B cell (primary cell): ENCODE measurements at regions not wholly inside any gene's neighbourhood (a gene's known extent, or its start where the extent isn't known, plus 50 kb on each side); places are given as distances from the start of the nearest gene placed in this dataset. TPM values are rescaled to one million over a fixed set of nuclear protein-coding genes. Genes with fewer than 3 reads are reported as not detected.

Experiments used
- ATAC-seq: fragments of 200-7000 bp; cut with Tn5 transposase; one replicate; pipeline ENCODE4 v1.10.0; 2021; ENCODE audit warnings: low read depth, mild to moderate bottlenecking, moderate number of reproducible peaks, moderate library complexity
- CTCF ChIA-PET: fragments of 350-600 bp; sonication (Branson Sonifier 250); formaldehyde crosslinking; loops from one replicate; lab custom pipeline; 2021; ENCODE audit warnings: antibody characterized with exemption, inconsistent platforms; lab: Charles Lee
- POLR2A ChIA-PET: fragments of 350-600 bp; sonication (Branson Sonifier 250); formaldehyde crosslinking; loops from one replicate; lab custom pipeline; 2021; ENCODE audit warnings: antibody characterized with exemption; lab: Charles Lee
- DNase-seq: peaks from one replicate; pipeline ENCODE4 v3.0.0; 2013
- H2AFZ ChIP-seq: 2 replicates; pipeline ENCODE4 v1.6.1; 2012; ENCODE audit warnings: mild to moderate bottlenecking, low read depth, low read length; ENCODE audit not compliant: insufficient read depth, poor library complexity, severe bottlenecking
- H3K27ac ChIP-seq, 2 donors: 1 replicate in 1 of 2; 2 replicates in 1 of 2; pipeline ENCODE4 v1.5.1; 2012 to 2013; ENCODE audit warnings: low read length in 2 of 2, mild to moderate bottlenecking in 2 of 2, moderate library complexity in 1 of 2
- H3K27me3 ChIP-seq, 4 experiments: fragments of 200-600 bp in 1 of 4; sonication (generic) in 1 of 4; replicated peaks in 1 of 4; 1 replicate in 2 of 4; 2 replicates in 2 of 4; pipeline versions ENCODE4 v1.6.1 to v1.7.0; 2013 to 2016; ENCODE audit warnings: low read length in 3 of 4, mild to moderate bottlenecking in 2 of 4, mixed read lengths in 1 of 4, moderate library complexity in 1 of 4; ENCODE audit not compliant: insufficient read depth in 4 of 4, control insufficient read depth in 3 of 4; ENCODE audit errors: control extremely low read depth in 1 of 4
- H3K36me3 ChIP-seq, 2 experiments: replicated peaks in 1 of 2; 1 replicate in 1 of 2; 2 replicates in 1 of 2; pipeline versions ENCODE4 v1.6.1 to v1.7.1; 2013; ENCODE audit warnings: low read length in 1 of 2; ENCODE audit not compliant: insufficient read depth in 2 of 2, control insufficient read depth in 1 of 2; ENCODE audit errors: control extremely low read depth in 1 of 2, extremely low read depth in 1 of 2
- H3K4me1 ChIP-seq, 2 donors: fragments of 200-600 bp in 1 of 2; sonication (generic) in 1 of 2; 1 replicate in 1 of 2; 2 replicates in 1 of 2; pipeline versions ENCODE4 v1.5.1 to v1.6.1; 2013 to 2017; ENCODE audit warnings: low read length in 2 of 2; ENCODE audit not compliant: control insufficient read depth in 2 of 2, insufficient read depth in 2 of 2
- H3K4me2 ChIP-seq: replicated peaks from 2 replicates; pipeline ENCODE3; 2012; ENCODE audit warnings: mild to moderate bottlenecking, low read depth, low read length; ENCODE audit not compliant: poor library complexity, severe bottlenecking
- H3K4me3 ChIP-seq, 5 experiments: fragments of 200-600 bp in 1 of 5; sonication (generic) in 1 of 5; 1 replicate in 3 of 5; 2 replicates in 2 of 5; pipeline versions ENCODE4 v1.5.1 to v1.7.0; 2011 to 2016; ENCODE audit warnings: low read length in 4 of 5, mild to moderate bottlenecking in 4 of 5, low read depth in 2 of 5, control low read depth in 1 of 5, moderate library complexity in 1 of 5; ENCODE audit not compliant: insufficient read depth in 1 of 5; ENCODE audit errors: control extremely low read depth in 1 of 5, extremely low read depth in 1 of 5
- H3K79me2 ChIP-seq: fragments of 200-600 bp; sonication (generic); one replicate; pipeline ENCODE4 v1.6.0; 2016; ENCODE audit warnings: low read length; ENCODE audit not compliant: control insufficient read depth, insufficient read depth
- H3K9ac ChIP-seq: fragments of 200-600 bp; sonication (generic); 2 replicates; pipeline ENCODE4 v1.6.1; 2017; ENCODE audit warnings: mild to moderate bottlenecking, low read length, moderate library complexity
- H3K9me3 ChIP-seq, 3 donors: one replicate each; pipeline versions ENCODE4 v1.6.1 to v1.7.1; 2013; ENCODE audit warnings: low read length in 2 of 3; ENCODE audit not compliant: control insufficient read depth in 2 of 3, insufficient read depth in 1 of 3; ENCODE audit errors: control extremely low read depth in 1 of 3
- H4K20me1 ChIP-seq: 2 replicates; pipeline ENCODE4 v1.6.0; 2012; ENCODE audit warnings: mild to moderate bottlenecking, low read length; ENCODE audit not compliant: insufficient read depth, control insufficient read depth, poor library complexity, severe bottlenecking
- H3K27ac Mint-ChIP-seq: one replicate; pipeline ENCODE4 v1.8.0; 2021; ENCODE audit warnings: mixed read lengths
- H3K27me3 Mint-ChIP-seq: one replicate; pipeline ENCODE4 v1.8.0; 2021; ENCODE audit warnings: mixed read lengths
- H3K4me1 Mint-ChIP-seq: one replicate; pipeline ENCODE4 v1.8.0; 2021; ENCODE audit warnings: mixed read lengths
- H3K4me3 Mint-ChIP-seq: one replicate; pipeline ENCODE4 v1.8.0; 2021; ENCODE audit warnings: mixed read lengths
- H3K9me3 Mint-ChIP-seq: one replicate; pipeline ENCODE4 v1.8.0; 2022; ENCODE audit warnings: mixed read lengths; ENCODE audit not compliant: insufficient read depth
- CTCF ChIP-seq: fragments of 200-600 bp; IDR thresholded peaks from one replicate; pipeline ENCODE4 v1.8.0; 2022; ENCODE audit warnings: antibody characterized with exemption, mild to moderate bottlenecking
- EZH2 ChIP-seq: IDR thresholded peaks from 2 replicates; pipeline ENCODE4 v1.6.1; 2012; ENCODE audit warnings: borderline replicate concordance, low read depth, mild to moderate bottlenecking, moderate library complexity, low read length; ENCODE audit not compliant: insufficient read depth, poor library complexity, severe bottlenecking
- WGBS: methylation state at CpG from one replicate; pipeline ENCODE4 v1.1.5; 2013; ENCODE audit warnings: missing lambda C conversion rate; ENCODE audit not compliant: insufficient coverage; 5-methylcytosine and 5-hydroxymethylcytosine counted together
- intact Hi-C: fragments of 100-400 bp; cut with micrococcal nuclease; formaldehyde crosslinking; loops from one replicate; pipeline ENCODE4 v1.10.0; 2022
- small RNA-seq: library from RNA; depleted of rRNA; stranded (forward); fragments of <200 nt; gene quantifications from one replicate; pipeline ENCODE3, GENCODE V24; 2012; ENCODE audit warnings: low replicate concordance, low read depth; ENCODE audit not compliant: insufficient read length

GRCh38 chr4:83657336-83657735 is 121.4 kb downstream of the GPAT3 start:
- Histone ChIP-seq H3K4me1 (no peaks in the 10 kb centered on the region), H3K36me3 (no peaks in the 10 kb centered on the region), H3K4me3 (no peak overlapping the region), H4K20me1 (no peaks in the 10 kb centered on the region), H3K9ac (no peak overlapping the region), H3K27me3 (no peaks in the 10 kb centered on the region), H3K9me3 (no peaks in the 10 kb centered on the region), H3K27ac (no peak overlapping the region), H2AFZ (no peak overlapping the region), H3K4me2 (no peak overlapping the region), H3K79me2 (no peaks in the 10 kb centered on the region)
- POLR2A ChIA-PET = no interaction called here
- intact Hi-C loops = no loop called here
- H3K27ac Mint-ChIP-seq = no peak overlapping the region
- CTCF ChIA-PET = interaction anchor here (5.1 kb wide), 1 partner anchor 12 kb away, joined by 32 read pairs; no protein-coding TSS in a partner anchor
- peaks cover 2% of the 10 kb centered on the region for H3K4me1 Mint-ChIP-seq
- no peak overlapping the region for H3K4me3 Mint-ChIP-seq
- peaks cover 19% of the 10 kb centered on the region for H3K27me3 Mint-ChIP-seq
- no peaks in the 10 kb centered on the region for H3K9me3 Mint-ChIP-seq
- TF ChIP-seq CTCF (no peak), EZH2 (no peak)
- ATAC-seq (no peak), DNase-seq (no peak)
- WGBS = no CpG with 5 or more reads among the region's 2 CpGs

Small RNA genes lying in the stretch of these regions (small RNA-seq; reads per million reads assigned to genes)
- gene RNU6-774P = not detected
